GM23338 (cell line): ENCODE measurements at regions not wholly inside any gene's neighbourhood (a gene's known extent, or its start where the extent isn't known, plus 50 kb on each side); places are given as distances from the start of the nearest gene placed in this dataset.

Experiments used
- CREB1 ChIP-seq: fragments of 250-450 bp; sonication (Bioruptor Pico); IDR thresholded peaks from 2 replicates; pipeline ENCODE4 v1.5.0; 2020; ENCODE audit warnings: low read depth, mild to moderate bottlenecking, moderate library complexity
- EZH2 ChIP-seq: fragments of 200-600 bp; sonication (generic); IDR thresholded peaks from one replicate; pipeline ENCODE4 v1.8.0; 2017; ENCODE audit warnings: antibody characterized with exemption, mild to moderate bottlenecking, low read depth; ENCODE audit not compliant: unreplicated experiment
- EZH2phosphoT487 ChIP-seq: fragments of 200-600 bp; sonication (generic); IDR thresholded peaks from one replicate; pipeline ENCODE4 v1.8.1; 2018; ENCODE audit warnings: antibody characterized with exemption; ENCODE audit not compliant: unreplicated experiment
- POLR2AphosphoS5 ChIP-seq: IDR thresholded peaks from 2 replicates; pipeline ENCODE4 v1.6.1; 2016; ENCODE audit warnings: antibody characterized with exemption, low read depth
- TF ChIP-seq, protein P1 (sequence below), 2 experiments: fragments of 200-600 bp in 1 of 2; sonication (generic) in 1 of 2; conservative IDR thresholded peaks; 2 replicates each; pipeline versions ENCODE4 v1.5.1 to v1.6.1; 2016 to 2017; ENCODE audit warnings: antibody characterized with exemption in 2 of 2, low read depth in 2 of 2, mild to moderate bottlenecking in 2 of 2, moderate library complexity in 1 of 2
- TF ChIP-seq, protein P2 (sequence below): IDR thresholded peaks from one replicate; pipeline ENCODE4 v1.6.1; 2018; ENCODE audit warnings: antibody characterized with exemption; ENCODE audit not compliant: unreplicated experiment
- TF ChIP-seq, protein P3 (sequence below): IDR thresholded peaks from 2 replicates; pipeline ENCODE4 v1.6.1; 2016; ENCODE audit warnings: antibody characterized with exemption
- TF ChIP-seq, protein P4 (sequence below): fragments of 250-450 bp; sonication (Bioruptor Pico); IDR thresholded peaks from 2 replicates; pipeline ENCODE4 v1.5.0; 2020; ENCODE audit warnings: mild to moderate bottlenecking, moderate library complexity

DNA sequence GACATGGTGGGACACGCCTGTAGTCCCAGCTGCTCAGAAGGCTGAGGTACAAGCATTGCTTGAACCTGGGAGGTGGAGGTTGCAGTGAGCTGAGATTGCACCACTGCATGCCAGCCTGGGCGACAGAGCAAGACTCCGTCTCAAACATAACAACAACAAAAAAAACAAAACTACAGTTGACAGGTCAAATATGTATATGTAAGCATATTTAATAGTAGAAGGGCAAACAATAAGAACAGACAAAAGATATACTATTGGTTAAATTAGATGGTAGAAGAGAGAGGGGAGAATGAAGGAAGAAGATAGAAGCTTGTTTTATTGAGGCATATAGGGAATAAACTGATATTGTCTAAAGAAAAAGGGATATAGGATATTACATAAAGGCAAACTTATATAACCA is 247.1 kb downstream of the KLF13 start:
- TF ChIP-seq, protein P1, sequence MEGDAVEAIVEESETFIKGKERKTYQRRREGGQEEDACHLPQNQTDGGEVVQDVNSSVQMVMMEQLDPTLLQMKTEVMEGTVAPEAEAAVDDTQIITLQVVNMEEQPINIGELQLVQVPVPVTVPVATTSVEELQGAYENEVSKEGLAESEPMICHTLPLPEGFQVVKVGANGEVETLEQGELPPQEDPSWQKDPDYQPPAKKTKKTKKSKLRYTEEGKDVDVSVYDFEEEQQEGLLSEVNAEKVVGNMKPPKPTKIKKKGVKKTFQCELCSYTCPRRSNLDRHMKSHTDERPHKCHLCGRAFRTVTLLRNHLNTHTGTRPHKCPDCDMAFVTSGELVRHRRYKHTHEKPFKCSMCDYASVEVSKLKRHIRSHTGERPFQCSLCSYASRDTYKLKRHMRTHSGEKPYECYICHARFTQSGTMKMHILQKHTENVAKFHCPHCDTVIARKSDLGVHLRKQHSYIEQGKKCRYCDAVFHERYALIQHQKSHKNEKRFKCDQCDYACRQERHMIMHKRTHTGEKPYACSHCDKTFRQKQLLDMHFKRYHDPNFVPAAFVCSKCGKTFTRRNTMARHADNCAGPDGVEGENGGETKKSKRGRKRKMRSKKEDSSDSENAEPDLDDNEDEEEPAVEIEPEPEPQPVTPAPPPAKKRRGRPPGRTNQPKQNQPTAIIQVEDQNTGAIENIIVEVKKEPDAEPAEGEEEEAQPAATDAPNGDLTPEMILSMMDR (conservative IDR thresholded peaks at IDR 0.05; ENCODE audit: low read depth in 2 of 2): no peak
- TF ChIP-seq, protein P2, sequence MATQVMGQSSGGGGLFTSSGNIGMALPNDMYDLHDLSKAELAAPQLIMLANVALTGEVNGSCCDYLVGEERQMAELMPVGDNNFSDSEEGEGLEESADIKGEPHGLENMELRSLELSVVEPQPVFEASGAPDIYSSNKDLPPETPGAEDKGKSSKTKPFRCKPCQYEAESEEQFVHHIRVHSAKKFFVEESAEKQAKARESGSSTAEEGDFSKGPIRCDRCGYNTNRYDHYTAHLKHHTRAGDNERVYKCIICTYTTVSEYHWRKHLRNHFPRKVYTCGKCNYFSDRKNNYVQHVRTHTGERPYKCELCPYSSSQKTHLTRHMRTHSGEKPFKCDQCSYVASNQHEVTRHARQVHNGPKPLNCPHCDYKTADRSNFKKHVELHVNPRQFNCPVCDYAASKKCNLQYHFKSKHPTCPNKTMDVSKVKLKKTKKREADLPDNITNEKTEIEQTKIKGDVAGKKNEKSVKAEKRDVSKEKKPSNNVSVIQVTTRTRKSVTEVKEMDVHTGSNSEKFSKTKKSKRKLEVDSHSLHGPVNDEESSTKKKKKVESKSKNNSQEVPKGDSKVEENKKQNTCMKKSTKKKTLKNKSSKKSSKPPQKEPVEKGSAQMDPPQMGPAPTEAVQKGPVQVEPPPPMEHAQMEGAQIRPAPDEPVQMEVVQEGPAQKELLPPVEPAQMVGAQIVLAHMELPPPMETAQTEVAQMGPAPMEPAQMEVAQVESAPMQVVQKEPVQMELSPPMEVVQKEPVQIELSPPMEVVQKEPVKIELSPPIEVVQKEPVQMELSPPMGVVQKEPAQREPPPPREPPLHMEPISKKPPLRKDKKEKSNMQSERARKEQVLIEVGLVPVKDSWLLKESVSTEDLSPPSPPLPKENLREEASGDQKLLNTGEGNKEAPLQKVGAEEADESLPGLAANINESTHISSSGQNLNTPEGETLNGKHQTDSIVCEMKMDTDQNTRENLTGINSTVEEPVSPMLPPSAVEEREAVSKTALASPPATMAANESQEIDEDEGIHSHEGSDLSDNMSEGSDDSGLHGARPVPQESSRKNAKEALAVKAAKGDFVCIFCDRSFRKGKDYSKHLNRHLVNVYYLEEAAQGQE: no peak
- TF ChIP-seq, protein P3, sequence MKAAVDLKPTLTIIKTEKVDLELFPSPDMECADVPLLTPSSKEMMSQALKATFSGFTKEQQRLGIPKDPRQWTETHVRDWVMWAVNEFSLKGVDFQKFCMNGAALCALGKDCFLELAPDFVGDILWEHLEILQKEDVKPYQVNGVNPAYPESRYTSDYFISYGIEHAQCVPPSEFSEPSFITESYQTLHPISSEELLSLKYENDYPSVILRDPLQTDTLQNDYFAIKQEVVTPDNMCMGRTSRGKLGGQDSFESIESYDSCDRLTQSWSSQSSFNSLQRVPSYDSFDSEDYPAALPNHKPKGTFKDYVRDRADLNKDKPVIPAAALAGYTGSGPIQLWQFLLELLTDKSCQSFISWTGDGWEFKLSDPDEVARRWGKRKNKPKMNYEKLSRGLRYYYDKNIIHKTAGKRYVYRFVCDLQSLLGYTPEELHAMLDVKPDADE: no peak
- no peak for TF ChIP-seq EZH2
- no peak for TF ChIP-seq EZH2phosphoT487
- TF ChIP-seq CREB1 (CRISPR knock-in tag): no peak
- TF ChIP-seq, protein P4, sequence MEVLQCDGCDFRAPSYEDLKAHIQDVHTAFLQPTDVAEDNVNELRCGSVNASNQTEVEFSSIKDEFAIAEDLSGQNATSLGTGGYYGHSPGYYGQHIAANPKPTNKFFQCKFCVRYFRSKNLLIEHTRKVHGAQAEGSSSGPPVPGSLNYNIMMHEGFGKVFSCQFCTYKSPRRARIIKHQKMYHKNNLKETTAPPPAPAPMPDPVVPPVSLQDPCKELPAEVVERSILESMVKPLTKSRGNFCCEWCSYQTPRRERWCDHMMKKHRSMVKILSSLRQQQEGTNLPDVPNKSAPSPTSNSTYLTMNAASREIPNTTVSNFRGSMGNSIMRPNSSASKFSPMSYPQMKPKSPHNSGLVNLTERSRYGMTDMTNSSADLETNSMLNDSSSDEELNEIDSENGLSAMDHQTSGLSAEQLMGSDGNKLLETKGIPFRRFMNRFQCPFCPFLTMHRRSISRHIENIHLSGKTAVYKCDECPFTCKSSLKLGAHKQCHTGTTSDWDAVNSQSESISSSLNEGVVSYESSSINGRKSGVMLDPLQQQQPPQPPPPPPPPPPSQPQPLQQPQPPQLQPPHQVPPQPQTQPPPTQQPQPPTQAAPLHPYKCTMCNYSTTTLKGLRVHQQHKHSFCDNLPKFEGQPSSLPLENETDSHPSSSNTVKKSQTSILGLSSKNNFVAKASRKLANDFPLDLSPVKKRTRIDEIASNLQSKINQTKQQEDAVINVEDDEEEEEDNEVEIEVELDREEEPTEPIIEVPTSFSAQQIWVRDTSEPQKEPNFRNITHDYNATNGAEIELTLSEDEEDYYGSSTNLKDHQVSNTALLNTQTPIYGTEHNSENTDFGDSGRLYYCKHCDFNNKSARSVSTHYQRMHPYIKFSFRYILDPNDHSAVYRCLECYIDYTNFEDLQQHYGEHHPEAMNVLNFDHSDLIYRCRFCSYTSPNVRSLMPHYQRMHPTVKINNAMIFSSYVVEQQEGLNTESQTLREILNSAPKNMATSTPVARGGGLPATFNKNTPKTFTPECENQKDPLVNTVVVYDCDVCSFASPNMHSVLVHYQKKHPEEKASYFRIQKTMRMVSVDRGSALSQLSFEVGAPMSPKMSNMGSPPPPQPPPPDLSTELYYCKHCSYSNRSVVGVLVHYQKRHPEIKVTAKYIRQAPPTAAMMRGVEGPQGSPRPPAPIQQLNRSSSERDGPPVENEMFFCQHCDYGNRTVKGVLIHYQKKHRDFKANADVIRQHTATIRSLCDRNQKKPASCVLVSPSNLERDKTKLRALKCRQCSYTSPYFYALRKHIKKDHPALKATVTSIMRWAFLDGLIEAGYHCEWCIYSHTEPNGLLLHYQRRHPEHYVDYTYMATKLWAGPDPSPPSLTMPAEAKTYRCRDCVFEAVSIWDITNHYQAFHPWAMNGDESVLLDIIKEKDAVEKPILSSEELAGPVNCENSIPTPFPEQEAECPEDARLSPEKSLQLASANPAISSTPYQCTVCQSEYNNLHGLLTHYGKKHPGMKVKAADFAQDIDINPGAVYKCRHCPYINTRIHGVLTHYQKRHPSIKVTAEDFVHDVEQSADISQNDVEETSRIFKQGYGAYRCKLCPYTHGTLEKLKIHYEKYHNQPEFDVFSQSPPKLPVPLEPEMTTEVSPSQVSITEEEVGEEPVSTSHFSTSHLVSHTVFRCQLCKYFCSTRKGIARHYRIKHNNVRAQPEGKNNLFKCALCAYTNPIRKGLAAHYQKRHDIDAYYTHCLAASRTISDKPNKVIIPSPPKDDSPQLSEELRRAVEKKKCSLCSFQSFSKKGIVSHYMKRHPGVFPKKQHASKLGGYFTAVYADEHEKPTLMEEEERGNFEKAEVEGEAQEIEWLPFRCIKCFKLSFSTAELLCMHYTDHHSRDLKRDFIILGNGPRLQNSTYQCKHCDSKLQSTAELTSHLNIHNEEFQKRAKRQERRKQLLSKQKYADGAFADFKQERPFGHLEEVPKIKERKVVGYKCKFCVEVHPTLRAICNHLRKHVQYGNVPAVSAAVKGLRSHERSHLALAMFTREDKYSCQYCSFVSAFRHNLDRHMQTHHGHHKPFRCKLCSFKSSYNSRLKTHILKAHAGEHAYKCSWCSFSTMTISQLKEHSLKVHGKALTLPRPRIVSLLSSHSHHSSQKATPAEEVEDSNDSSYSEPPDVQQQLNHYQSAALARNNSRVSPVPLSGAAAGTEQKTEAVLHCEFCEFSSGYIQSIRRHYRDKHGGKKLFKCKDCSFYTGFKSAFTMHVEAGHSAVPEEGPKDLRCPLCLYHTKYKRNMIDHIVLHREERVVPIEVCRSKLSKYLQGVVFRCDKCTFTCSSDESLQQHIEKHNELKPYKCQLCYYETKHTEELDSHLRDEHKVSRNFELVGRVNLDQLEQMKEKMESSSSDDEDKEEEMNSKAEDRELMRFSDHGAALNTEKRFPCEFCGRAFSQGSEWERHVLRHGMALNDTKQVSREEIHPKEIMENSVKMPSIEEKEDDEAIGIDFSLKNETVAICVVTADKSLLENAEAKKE (CRISPR knock-in tag): no peak
- no peak for TF ChIP-seq POLR2AphosphoS5
